ENCODE measurements at regions not wholly inside any gene's neighbourhood (a gene's known extent, or its start where the extent isn't known, plus 50 kb on each side); places are given as distances from the start of the nearest gene placed in this dataset.

- SMC1A ChIA-PET (ENCODE audit: uncharacterized antibody, unreplicated experiment), result no interaction called here
- no peak for TF ChIP-seq CBFB (IDR thresholded peaks at IDR 0.05; ENCODE audit: low read depth)
- TF ChIP-seq MEF2B (IDR thresholded peaks at IDR 0.05; ENCODE audit: partially characterized antibody, poor library complexity, severe bottlenecking), result no peak
- TF ChIP-seq JUND (IDR thresholded peaks at IDR 0.05; ENCODE audit: low read depth, low read length), result no peak
- TF ChIP-seq BHLHE40 (IDR thresholded peaks at IDR 0.05; ENCODE audit: borderline replicate concordance in 1 of 2, low read depth in 2 of 2, low read length in 1 of 2), result no peak
- TF ChIP-seq HCFC1 (IDR thresholded peaks at IDR 0.05; ENCODE audit: low read length), result no peak
- TF ChIP-seq GATAD2B (conservative IDR thresholded peaks at IDR 0.05; ENCODE audit: low read depth), result no peak
- no peak for TF ChIP-seq SP1 (IDR thresholded peaks at IDR 0.05; ENCODE audit: low read depth, low read length)
- no peak for TF ChIP-seq CBX5 (IDR thresholded peaks at IDR 0.05; ENCODE audit: low read depth)
- TF ChIP-seq TCF3 (IDR thresholded peaks at IDR 0.05; ENCODE audit: borderline replicate concordance, insufficient read depth, low read depth, low read length), result no peak
- no peak for TF ChIP-seq FOXK2 (IDR thresholded peaks at IDR 0.05)
- TF ChIP-seq EED (IDR thresholded peaks at IDR 0.05; ENCODE audit: low read depth), result no peak
- POLR2A ChIA-PET, result no interaction called here
- DNase-seq (ENCODE audit: low read depth, low spot score), result no peak
- 0% methylated on average over 1 of the region's 1 CpG for WGBS (ENCODE audit: insufficient coverage, insufficient replicate concordance, low lambda C conversion rate, missing lambda C conversion rate)
- no peak for ATAC-seq
- no peak for FAIRE-seq
- RAD21 ChIA-PET (ENCODE audit: unreplicated experiment), result no interaction called here
- intact Hi-C loops (cut with micrococcal nuclease; ENCODE audit: unreplicated experiment) (no loop called here), in situ Hi-C loops (cut with MboI) (no loop called here)
- H3K9ac ChIP-seq (ENCODE audit: control insufficient read depth, insufficient read depth, low read length), result no peak overlapping the region
- H3K4me3 ChIP-seq, result no peak overlapping the region
- no peaks in the 10 kb centered on the region for H3K4me1 ChIP-seq (ENCODE audit: control insufficient read depth, insufficient read depth, low read length)
- CTCF ChIA-PET, result interaction anchor here (0.5 kb wide), 1 partner anchor 64 kb away, joined by 3 read pairs; no protein-coding TSS in a partner anchor
- no peak overlapping the region for H2AFZ ChIP-seq (ENCODE audit: control insufficient read depth, low read depth, low read length)
- no peaks in the 10 kb centered on the region for H3K79me2 ChIP-seq (ENCODE audit: control insufficient read depth, insufficient read depth, low read length)
- H3K4me2 ChIP-seq (ENCODE audit: control insufficient read depth, insufficient read depth), result no peak overlapping the region
- H3K27me3 ChIP-seq (replicated peaks in 1 of 2; ENCODE audit: control insufficient read depth in 2 of 2, insufficient read depth in 2 of 2, low read length in 1 of 2), result no peaks in the 10 kb centered on the region
- BruUV-seq (replicated peaks), result no TSS peak
- no peaks in the 10 kb centered on the region for H3K36me3 ChIP-seq (ENCODE audit: control insufficient read depth in 2 of 2, insufficient read depth in 2 of 2, low read length in 1 of 2)
- no peak overlapping the region for H3K27ac ChIP-seq (ENCODE audit: control insufficient read depth, insufficient read depth)
- H3K9me3 ChIP-seq (replicated peaks; ENCODE audit: control insufficient read depth, insufficient read depth, low read length), result no peaks in the 10 kb centered on the region; the same call in 2 of the 3 replicates
- no peaks in the 10 kb centered on the region for H4K20me1 ChIP-seq (ENCODE audit: control insufficient read depth, insufficient read depth)
These were observed 71.6 kb upstream of the BTBD3 start for GRCh38 chr20:11846131-11846530.

All from GM12878 (cell line).